ENCODE measurements at regions not wholly inside any gene's neighbourhood (a gene's known extent, or its start where the extent isn't known, plus 50 kb on each side); places are given as distances from the start of the nearest gene placed in this dataset.

DNA sequence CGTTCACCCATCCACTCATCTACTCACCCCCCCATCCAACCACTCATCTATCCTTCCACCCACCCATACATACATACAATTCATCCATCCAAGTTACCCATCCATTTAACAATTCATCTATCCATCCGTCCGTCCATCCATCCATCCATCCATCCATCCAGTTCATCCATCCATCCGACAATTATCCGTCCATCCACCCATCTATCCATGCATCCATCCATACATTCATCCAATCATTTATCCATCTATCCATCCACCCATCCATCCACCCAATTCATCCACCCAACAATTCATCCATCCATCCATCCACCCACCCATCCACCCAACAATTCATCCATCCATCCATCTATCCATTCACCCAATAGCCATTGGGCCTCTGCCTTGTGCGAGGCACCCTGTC, 173.2 kb upstream of the MVB12B start:
- Mint-ChIP-seq H3K9me3 (ENCODE audit: unreplicated experiment) (no peaks in the 10 kb centered on the region), H3K4me1 (ENCODE audit: unreplicated experiment) (no peaks in the 10 kb centered on the region), H3K27me3 (ENCODE audit: unreplicated experiment) (peaks cover 29% of the 10 kb centered on the region), H3K36me3 (ENCODE audit: unreplicated experiment) (no peaks in the 10 kb centered on the region), H3K4me3 (ENCODE audit: unreplicated experiment) (no peak overlapping the region), H3K27ac (ENCODE audit: unreplicated experiment) (no peak overlapping the region)
- TF ChIP-seq, protein P1, sequence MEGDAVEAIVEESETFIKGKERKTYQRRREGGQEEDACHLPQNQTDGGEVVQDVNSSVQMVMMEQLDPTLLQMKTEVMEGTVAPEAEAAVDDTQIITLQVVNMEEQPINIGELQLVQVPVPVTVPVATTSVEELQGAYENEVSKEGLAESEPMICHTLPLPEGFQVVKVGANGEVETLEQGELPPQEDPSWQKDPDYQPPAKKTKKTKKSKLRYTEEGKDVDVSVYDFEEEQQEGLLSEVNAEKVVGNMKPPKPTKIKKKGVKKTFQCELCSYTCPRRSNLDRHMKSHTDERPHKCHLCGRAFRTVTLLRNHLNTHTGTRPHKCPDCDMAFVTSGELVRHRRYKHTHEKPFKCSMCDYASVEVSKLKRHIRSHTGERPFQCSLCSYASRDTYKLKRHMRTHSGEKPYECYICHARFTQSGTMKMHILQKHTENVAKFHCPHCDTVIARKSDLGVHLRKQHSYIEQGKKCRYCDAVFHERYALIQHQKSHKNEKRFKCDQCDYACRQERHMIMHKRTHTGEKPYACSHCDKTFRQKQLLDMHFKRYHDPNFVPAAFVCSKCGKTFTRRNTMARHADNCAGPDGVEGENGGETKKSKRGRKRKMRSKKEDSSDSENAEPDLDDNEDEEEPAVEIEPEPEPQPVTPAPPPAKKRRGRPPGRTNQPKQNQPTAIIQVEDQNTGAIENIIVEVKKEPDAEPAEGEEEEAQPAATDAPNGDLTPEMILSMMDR (IDR thresholded peaks at IDR 0.05) = no peak
- no peak for DNase-seq (ENCODE audit: extremely low spot score, unreplicated experiment)

DNA sequence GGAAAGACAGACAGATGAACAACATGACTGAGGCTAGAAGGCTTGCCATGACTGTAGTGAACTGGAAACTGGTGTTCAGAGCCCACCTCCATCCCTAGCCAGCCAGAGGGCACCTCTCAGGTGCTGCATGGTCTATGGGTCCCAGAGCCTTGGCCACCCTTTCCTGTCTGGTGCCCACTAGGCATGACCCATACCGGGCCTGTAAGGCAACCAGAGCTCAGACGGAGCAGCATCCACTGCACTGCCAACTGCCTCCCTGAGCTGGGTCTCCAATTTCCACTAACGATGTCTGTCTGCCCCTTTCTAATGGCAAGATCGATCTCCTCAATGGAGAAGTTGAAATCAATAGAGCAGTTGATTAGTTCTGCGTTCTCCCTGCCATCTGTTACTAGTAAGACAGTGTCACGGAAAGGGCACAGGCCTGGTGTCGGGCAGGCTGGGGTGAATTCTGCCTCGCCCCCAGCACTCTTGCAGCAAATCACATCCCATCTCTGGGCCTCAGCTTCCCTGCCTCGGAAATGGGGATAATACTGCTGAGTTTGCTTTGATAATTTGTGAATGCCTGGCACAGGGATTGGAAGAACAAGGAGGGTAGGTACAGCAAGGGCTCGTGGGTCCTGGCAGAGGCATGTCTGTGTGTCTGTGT, 172.3 kb upstream of the MVB12B start:
- DNase-seq (ENCODE audit: extremely low spot score, unreplicated experiment) = peak; percentile 65
- Mint-ChIP-seq H3K36me3 (ENCODE audit: unreplicated experiment) (no peaks in the 10 kb centered on the region), H3K27ac (ENCODE audit: unreplicated experiment) (no peak overlapping the region)

DNA sequence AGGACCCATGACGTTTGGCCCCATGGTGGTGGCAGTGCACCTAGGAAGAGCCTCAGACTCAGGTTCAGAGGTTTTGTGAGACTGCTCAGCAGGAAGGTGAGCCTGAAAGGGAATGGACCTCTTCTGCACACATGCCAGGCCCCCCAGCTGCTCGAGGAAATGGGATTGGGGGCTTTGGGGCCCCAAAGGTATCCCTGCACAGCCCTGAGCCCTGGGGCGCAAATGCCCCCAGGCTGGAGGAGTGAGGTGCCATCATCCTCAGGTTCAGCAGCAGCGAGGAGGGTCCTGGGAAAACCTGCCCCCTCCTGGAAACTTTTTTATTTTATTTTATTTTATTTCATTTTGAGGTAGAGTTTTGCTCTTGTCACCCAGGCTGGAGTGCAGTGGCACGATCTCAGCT, 171.8 kb upstream of the MVB12B start:
- Mint-ChIP-seq H3K27ac (ENCODE audit: unreplicated experiment) (no peak overlapping the region), H3K9me3 (ENCODE audit: unreplicated experiment) (no peaks in the 10 kb centered on the region), H3K36me3 (ENCODE audit: unreplicated experiment) (no peaks in the 10 kb centered on the region), H3K4me1 (ENCODE audit: unreplicated experiment) (no peaks in the 10 kb centered on the region), H3K27me3 (ENCODE audit: unreplicated experiment) (peaks cover 33% of the 10 kb centered on the region), H3K4me3 (ENCODE audit: unreplicated experiment) (no peak overlapping the region)
- TF ChIP-seq, protein P1 (IDR thresholded peaks at IDR 0.05) = no peak
- DNase-seq (ENCODE audit: extremely low spot score, unreplicated experiment) = peak; percentile 56

More for the DNA sequence above, 172.3 kb upstream of the MVB12B start:
- H3K27me3 Mint-ChIP-seq (ENCODE audit: unreplicated experiment) = peaks cover 33% of the 10 kb centered on the region
- no peaks in the 10 kb centered on the region for H3K4me1 Mint-ChIP-seq (ENCODE audit: unreplicated experiment)
- H3K4me3 Mint-ChIP-seq (ENCODE audit: unreplicated experiment) = no peak overlapping the region
- no peaks in the 10 kb centered on the region for H3K9me3 Mint-ChIP-seq (ENCODE audit: unreplicated experiment)
- TF ChIP-seq, protein P1 (IDR thresholded peaks at IDR 0.05) = no peak

DNA sequence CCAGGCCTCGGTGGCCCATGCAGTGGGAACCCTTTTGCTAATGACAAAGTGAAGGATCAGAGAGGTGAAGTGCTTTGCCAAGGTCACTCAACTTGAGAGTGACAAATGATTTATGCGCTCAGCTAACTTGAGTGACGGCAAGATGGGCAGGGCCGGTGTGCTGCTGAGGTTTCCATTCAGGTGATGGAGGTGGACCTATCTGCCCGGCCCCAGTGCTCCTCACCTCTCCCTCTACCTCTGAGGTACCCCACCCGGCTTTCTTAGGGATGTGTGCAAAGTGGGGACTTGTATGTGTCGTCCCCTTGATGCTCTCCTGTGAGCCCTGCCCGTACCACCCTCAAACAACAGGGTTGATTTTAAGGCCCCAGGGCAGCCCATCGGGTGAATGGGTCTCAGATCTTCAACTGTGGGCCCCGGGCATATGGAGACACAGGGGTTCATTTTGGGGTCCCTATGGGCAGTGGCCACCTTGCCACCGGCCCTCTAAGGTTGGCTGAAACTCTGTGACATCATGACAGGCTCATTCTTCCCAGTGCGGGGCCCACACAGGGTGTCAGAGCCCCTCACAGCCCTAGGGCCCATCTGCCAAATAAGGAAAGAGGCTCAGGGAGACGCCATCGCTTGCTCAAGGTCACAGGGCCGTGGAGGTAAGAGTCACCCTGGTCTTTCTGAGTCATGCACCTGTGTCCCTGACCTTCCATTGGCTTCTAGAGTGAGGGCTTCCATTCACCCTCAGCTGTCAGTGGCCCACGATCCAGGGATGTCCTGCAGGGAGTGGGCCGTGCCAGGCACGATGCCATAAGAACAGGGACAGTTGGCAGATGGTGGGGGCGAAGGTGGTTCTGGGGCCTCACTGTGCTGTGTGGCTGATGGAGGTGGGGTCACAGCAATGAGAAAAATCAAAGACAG, 170.6 kb upstream of the MVB12B start:
- Mint-ChIP-seq H3K9me3 (ENCODE audit: unreplicated experiment) (no peaks in the 10 kb centered on the region), H3K36me3 (ENCODE audit: unreplicated experiment) (no peaks in the 10 kb centered on the region), H3K4me1 (ENCODE audit: unreplicated experiment) (no peaks in the 10 kb centered on the region), H3K27me3 (ENCODE audit: unreplicated experiment) (peaks cover 27% of the 10 kb centered on the region), H3K27ac (ENCODE audit: unreplicated experiment) (no peak overlapping the region), H3K4me3 (ENCODE audit: unreplicated experiment) (no peak overlapping the region)
- TF ChIP-seq, protein P1 (IDR thresholded peaks at IDR 0.05) = no peak
- DNase-seq (ENCODE audit: extremely low spot score, unreplicated experiment) = peak; percentile 57

DNA sequence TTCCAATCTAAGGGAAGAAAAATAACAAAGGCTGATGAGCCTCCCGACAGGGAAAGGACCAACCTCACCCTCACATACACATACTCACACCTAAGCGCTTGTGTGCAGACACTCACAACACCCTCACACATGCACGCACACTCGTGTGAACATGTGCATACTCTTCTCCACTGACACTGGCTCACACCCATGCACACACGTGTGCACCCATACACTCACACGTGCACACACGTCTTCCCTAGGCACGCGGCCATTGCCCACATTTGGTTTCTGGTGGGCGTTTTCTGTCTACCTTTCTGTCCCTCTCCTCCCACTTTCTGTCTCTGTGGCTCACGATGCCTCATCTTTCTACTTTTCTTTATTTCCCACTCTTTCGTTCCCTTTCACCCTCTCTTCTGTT, 169.7 kb upstream of the MVB12B start:
- no peaks in the 10 kb centered on the region for H3K9me3 Mint-ChIP-seq (ENCODE audit: unreplicated experiment)
- TF ChIP-seq, protein P1 (IDR thresholded peaks at IDR 0.05) = no peak
- no peaks in the 10 kb centered on the region for H3K36me3 Mint-ChIP-seq (ENCODE audit: unreplicated experiment)
- H3K27ac Mint-ChIP-seq (ENCODE audit: unreplicated experiment) = no peak overlapping the region
- H3K4me3 Mint-ChIP-seq (ENCODE audit: unreplicated experiment) = no peak overlapping the region
- DNase-seq (ENCODE audit: extremely low spot score, unreplicated experiment) = peak; percentile 48
- H3K4me1 Mint-ChIP-seq (ENCODE audit: unreplicated experiment) = no peaks in the 10 kb centered on the region
- H3K27me3 Mint-ChIP-seq (ENCODE audit: unreplicated experiment) = peaks cover 24% of the 10 kb centered on the region
